WI38 (cell line): ENCODE measurements at regions not wholly inside any gene's neighbourhood (a gene's known extent, or its start where the extent isn't known, plus 50 kb on each side); places are given as distances from the start of the nearest gene placed in this dataset.

Experiments used
- H3K4me3 ChIP-seq: 2 replicates; pipeline ENCODE4 v1.5.1; 2011; ENCODE audit warnings: low read depth, mild to moderate bottlenecking, control low read depth, low read length
- CTCF ChIP-seq: IDR thresholded peaks from 2 replicates; pipeline ENCODE4 v1.5.1; 2012; ENCODE audit warnings: low read depth, mild to moderate bottlenecking, control low read depth, low read length

GRCh38 chr12:123033392-123034021 is 53.0 kb downstream of the ARL6IP4 start:
- no peak overlapping the region for H3K4me3 ChIP-seq
- no peak for TF ChIP-seq CTCF

DNA sequence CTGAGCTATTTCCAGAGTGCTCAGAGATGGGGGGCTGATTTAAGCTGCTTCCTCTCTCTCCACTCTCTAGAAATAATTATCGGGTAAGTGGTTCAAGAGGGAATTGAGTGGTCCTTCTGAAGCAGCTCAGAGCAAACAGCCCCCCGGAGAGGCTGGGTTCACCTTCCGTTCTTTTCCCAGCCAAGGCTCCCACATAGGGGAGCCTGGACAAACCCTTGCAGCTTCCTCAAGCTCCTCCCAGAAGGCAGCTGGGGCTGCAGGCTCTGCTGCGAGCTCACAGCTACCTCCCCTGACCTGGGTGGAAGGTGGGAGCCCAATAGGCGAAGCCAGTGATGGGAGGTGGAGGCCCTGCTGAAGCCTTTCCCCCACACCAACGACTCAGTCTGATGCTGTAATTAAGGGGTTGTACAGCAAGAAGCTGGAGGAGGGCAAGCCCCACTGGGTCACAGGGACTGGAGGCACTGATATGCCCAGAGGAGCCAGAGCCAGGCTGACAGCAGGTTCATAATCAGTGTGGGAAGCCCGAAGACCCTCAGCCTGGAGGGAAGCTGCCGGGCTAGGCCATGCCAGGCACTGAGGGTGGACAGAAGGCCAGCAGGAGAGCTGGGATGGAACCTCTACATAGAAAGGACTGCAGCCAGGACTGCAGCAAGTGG is 52.4 kb downstream of the ARL6IP4 start:
- no peak overlapping the region for H3K4me3 ChIP-seq
- TF ChIP-seq CTCF, result no peak
